NT2/D1 (cell line): ENCODE measurements at regions not wholly inside any gene's neighbourhood (a gene's known extent, or its start where the extent isn't known, plus 50 kb on each side); places are given as distances from the start of the nearest gene placed in this dataset.

Source experiments
- SUZ12 ChIP-seq: IDR thresholded peaks from 2 replicates; pipeline ENCODE4 v1.6.1; 2011; ENCODE audit not compliant: insufficient read length, insufficient read depth; ENCODE audit errors: extremely low read depth
- YY1 ChIP-seq: IDR thresholded peaks from 2 replicates; pipeline ENCODE4 v1.6.1; 2011; ENCODE audit not compliant: insufficient read length, insufficient read depth
- ZNF274 ChIP-seq: IDR thresholded peaks from 2 replicates; pipeline ENCODE4 v1.6.1; 2011; ENCODE audit warnings: mild to moderate bottlenecking, low read depth, low read length

DNA sequence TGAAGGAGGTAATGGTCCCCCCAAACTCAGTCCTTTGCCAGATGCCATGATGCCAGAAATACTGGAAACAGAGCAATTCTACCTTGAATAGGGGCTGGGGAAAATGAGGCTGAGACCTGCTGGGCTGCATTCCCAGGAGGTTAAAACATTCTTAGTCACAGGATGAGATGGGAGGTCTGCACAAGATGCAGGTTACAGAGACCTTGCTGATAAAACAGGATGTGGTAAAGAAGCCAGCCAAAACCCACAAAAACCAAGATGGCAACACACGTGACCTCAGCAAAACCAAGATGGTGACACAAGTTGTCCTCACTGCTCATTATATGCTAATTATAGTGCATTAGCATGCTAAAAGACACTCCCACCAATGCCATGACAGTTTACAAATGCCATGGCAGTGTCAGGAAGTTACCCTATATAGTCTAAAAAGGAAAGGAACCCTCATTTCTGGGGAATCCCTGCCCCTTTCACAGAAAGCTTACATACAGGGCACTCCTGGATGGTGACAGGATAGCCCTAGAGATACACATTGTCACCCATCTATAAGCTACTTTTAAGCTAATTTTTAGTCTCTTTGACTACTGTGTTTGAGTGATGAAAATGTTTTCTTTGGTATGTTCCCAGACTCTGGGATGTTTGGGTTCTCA is 979.7 kb downstream of the TBC1D32 start:
- TF ChIP-seq ZNF274 (no peak), SUZ12 (no peak), YY1 (no peak)
